ENCODE measurements at regions not wholly inside any gene's neighbourhood (a gene's known extent, or its start where the extent isn't known, plus 50 kb on each side); places are given as distances from the start of the nearest gene placed in this dataset.

GRCh38 chr4:77375866-77376607, 219.0 kb downstream of the CCNG2 start:
- no peak for DNase-seq

- no peak for DNase-seq
Observed at GRCh38 chr4:77376788-77377460, 219.9 kb downstream of the CCNG2 start.

GRCh38 chr4:77384094-77384493, 221.5 kb upstream of the CXCL13 start:
- no peak for DNase-seq

GRCh38 chr4:77385124-77385969, 220.3 kb upstream of the CXCL13 start:
- DNase-seq, result peak; percentile 81

GRCh38 chr4:77393996-77394395, 211.6 kb upstream of the CXCL13 start:
- DNase-seq, result no peak

GRCh38 chr4:77395481-77395880, 210.1 kb upstream of the CXCL13 start:
- no peak for DNase-seq

- DNase-seq, result no peak
Observed at GRCh38 chr4:77398256-77398655, 207.4 kb upstream of the CXCL13 start.

- no peak for DNase-seq
Observed at GRCh38 chr4:77399831-77400230, 205.8 kb upstream of the CXCL13 start.

- DNase-seq, result no peak
Observed at GRCh38 chr4:77413766-77414165, 191.9 kb upstream of the CXCL13 start.

GRCh38 chr4:77415689-77416088, 189.9 kb upstream of the CXCL13 start:
- no peak for DNase-seq

- no peak for DNase-seq
Observed at GRCh38 chr4:77418333-77418732, 187.3 kb upstream of the CXCL13 start.

GRCh38 chr4:77430847-77431246, 174.8 kb upstream of the CXCL13 start:
- DNase-seq, result no peak

GRCh38 chr4:77431546-77431945, 174.1 kb upstream of the CXCL13 start:
- no peak for DNase-seq

GRCh38 chr4:77432717-77433417, 172.8 kb upstream of the CXCL13 start:
- no peak for DNase-seq

- no peak for DNase-seq
Observed at GRCh38 chr4:77433418-77433733, 172.2 kb upstream of the CXCL13 start.

- DNase-seq, result no peak
Observed at GRCh38 chr4:77434299-77435092, 171.1 kb upstream of the CXCL13 start.

GRCh38 chr4:77437079-77437478, 168.5 kb upstream of the CXCL13 start:
- DNase-seq, result no peak

GRCh38 chr4:77438549-77438948, 167.1 kb upstream of the CXCL13 start:
- no peak for DNase-seq

- DNase-seq, result no peak
Observed at GRCh38 chr4:77443941-77444340, 161.7 kb upstream of the CXCL13 start.

- DNase-seq, result no peak
Observed at GRCh38 chr4:77445823-77446222, 159.8 kb upstream of the CXCL13 start.

- DNase-seq, result no peak
Observed at GRCh38 chr4:77446601-77447000, 159.0 kb upstream of the CXCL13 start.

- DNase-seq, result no peak
Observed at GRCh38 chr4:77449171-77449570, 156.4 kb upstream of the CXCL13 start.

All from activated CD8-positive, alpha-beta memory T cell treated with anti-CD3 and anti-CD28 coated beads for 24 hours (primary cell).